ENCODE measurements at regions not wholly inside any gene's neighbourhood (a gene's known extent, or its start where the extent isn't known, plus 50 kb on each side); places are given as distances from the start of the nearest gene placed in this dataset.

DNA sequence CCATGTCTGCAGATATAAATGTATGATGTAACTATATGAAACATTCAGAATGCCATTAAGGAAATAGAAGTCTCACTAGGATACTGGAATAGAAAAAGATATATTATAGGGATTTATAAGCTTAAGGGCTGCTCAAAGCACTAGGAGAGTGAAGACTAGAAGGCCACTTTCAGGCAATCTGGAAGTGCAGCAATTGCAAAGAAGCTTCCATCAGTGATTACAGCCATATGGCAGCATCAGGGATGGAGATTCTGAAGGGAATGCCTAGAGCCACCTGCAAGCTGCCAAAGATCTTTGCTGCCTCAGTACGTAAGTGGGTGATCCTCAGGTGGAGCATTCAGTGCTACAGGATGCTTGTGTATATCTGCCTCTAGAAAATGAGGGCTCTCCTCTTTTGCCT is 796.2 kb upstream of the EPHA7 start:
- H3K4me3 ChIP-seq (ENCODE audit: control insufficient read depth in 1 of 7, extremely low read depth in 1 of 7, insufficient read depth in 4 of 7, low read depth in 2 of 7, low read length in 6 of 7): no peak overlapping the region
- H3K27me3 ChIP-seq (replicated peaks in 2 of 5; ENCODE audit: control insufficient read depth in 4 of 5, insufficient read depth in 5 of 5, low read length in 4 of 5): no peaks in the 10 kb centered on the region
- no peak for DNase-seq
- H3K36me3 ChIP-seq (ENCODE audit: control insufficient read depth in 4 of 4, insufficient read depth in 4 of 4, low read length in 3 of 4): no peaks in the 10 kb centered on the region
- no peaks in the 10 kb centered on the region for H3K9me3 ChIP-seq (ENCODE audit: control extremely low read depth in 1 of 5, control insufficient read depth in 4 of 5, insufficient read depth in 2 of 5, low read depth in 1 of 5, low read length in 4 of 5)
- no peak overlapping the region for H3K27ac ChIP-seq (ENCODE audit: insufficient read depth in 1 of 2, low read depth in 1 of 2, low read length in 2 of 2, poor library complexity in 1 of 2, severe bottlenecking in 2 of 2)
- ChIA-PET POLR2A (no interaction called here), CTCF (interaction anchor here (1.0 kb wide), 1 partner anchor 25 kb away, joined by 3 read pairs; no protein-coding TSS in a partner anchor)
- no peaks in the 10 kb centered on the region for H3K4me1 ChIP-seq (ENCODE audit: control extremely low read depth in 1 of 4, control insufficient read depth in 4 of 4, insufficient read depth in 4 of 4, low read length in 3 of 4)
- WGBS (ENCODE audit: insufficient coverage): 88% methylated on average over 1 of the region's 1 CpG

DNA sequence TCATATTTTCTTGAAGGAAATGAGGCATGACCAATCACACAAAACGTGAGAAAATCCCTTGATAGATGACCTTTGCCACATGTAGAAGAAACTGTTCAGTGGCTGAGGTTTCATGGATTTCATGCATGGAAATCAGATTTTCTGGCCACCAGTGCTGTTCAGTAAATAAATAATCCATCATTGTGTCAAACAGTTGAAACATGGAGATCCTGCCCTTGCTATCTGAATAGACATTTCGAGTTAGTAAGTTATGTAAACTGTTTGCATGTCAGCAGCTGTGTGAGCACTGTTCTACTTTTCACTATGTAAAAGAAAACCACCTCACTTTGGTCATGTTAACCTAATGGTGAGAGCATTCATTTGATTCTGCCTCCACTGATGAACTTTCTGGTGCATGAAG is 793.9 kb upstream of the EPHA7 start:
- Histone ChIP-seq H3K4me3 (ENCODE audit: control insufficient read depth in 1 of 7, extremely low read depth in 1 of 7, insufficient read depth in 4 of 7, low read depth in 2 of 7, low read length in 6 of 7) (no peak overlapping the region), H3K27me3 (replicated peaks in 2 of 5; ENCODE audit: control insufficient read depth in 4 of 5, insufficient read depth in 5 of 5, low read length in 4 of 5) (no peaks in the 10 kb centered on the region), H3K36me3 (ENCODE audit: control insufficient read depth in 4 of 4, insufficient read depth in 4 of 4, low read length in 3 of 4) (no peaks in the 10 kb centered on the region), H3K27ac (ENCODE audit: insufficient read depth in 1 of 2, low read depth in 1 of 2, low read length in 2 of 2, poor library complexity in 1 of 2, severe bottlenecking in 2 of 2) (no peak overlapping the region), H3K9me3 (ENCODE audit: control extremely low read depth in 1 of 5, control insufficient read depth in 4 of 5, insufficient read depth in 2 of 5, low read depth in 1 of 5, low read length in 4 of 5) (no peaks in the 10 kb centered on the region), H3K4me1 (ENCODE audit: control extremely low read depth in 1 of 4, control insufficient read depth in 4 of 4, insufficient read depth in 4 of 4, low read length in 3 of 4) (no peaks in the 10 kb centered on the region)
- DNase-seq: no peak
- ChIA-PET CTCF (no interaction called here), POLR2A (no interaction called here)
- 56% methylated on average over 1 of the region's 2 CpGs for WGBS (ENCODE audit: insufficient coverage)

DNA sequence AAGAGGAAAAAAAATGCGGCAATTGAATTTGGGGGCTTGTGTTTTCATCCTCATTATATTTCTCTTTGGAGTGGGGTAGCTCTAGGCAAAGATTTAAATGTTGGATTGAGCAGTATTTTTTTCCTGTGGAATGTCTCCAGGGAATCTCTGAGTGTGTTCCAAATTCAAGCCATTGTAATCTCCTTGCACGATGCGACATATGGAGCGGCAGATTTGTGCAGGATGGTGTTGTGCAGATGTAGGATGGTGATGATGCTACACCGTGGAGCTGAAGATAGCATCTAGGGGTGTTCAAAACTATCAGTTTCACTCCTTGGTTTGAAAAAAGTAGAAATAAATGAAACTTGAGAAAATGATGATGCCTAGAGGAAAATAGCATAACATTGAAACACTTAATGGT is 777.5 kb upstream of the EPHA7 start:
- no peak overlapping the region for H3K27ac ChIP-seq (ENCODE audit: insufficient read depth in 1 of 2, low read depth in 1 of 2, low read length in 2 of 2, poor library complexity in 1 of 2, severe bottlenecking in 2 of 2)
- POLR2A ChIA-PET: no interaction called here
- 97% methylated on average over 4 of the region's 5 CpGs for WGBS (ENCODE audit: insufficient coverage)
- no peaks in the 10 kb centered on the region for H3K27me3 ChIP-seq (replicated peaks in 2 of 5; ENCODE audit: control insufficient read depth in 4 of 5, insufficient read depth in 5 of 5, low read length in 4 of 5)
- no peaks in the 10 kb centered on the region for H3K9me3 ChIP-seq (ENCODE audit: control extremely low read depth in 1 of 5, control insufficient read depth in 4 of 5, insufficient read depth in 2 of 5, low read depth in 1 of 5, low read length in 4 of 5)
- H3K4me1 ChIP-seq (ENCODE audit: control extremely low read depth in 1 of 4, control insufficient read depth in 4 of 4, insufficient read depth in 4 of 4, low read length in 3 of 4): no peaks in the 10 kb centered on the region
- no peaks in the 10 kb centered on the region for H3K36me3 ChIP-seq (ENCODE audit: control insufficient read depth in 4 of 4, insufficient read depth in 4 of 4, low read length in 3 of 4)
- DNase-seq: no peak
- CTCF ChIA-PET: no interaction called here
- H3K4me3 ChIP-seq (ENCODE audit: control insufficient read depth in 1 of 7, extremely low read depth in 1 of 7, insufficient read depth in 4 of 7, low read depth in 2 of 7, low read length in 6 of 7): no peak overlapping the region

DNA sequence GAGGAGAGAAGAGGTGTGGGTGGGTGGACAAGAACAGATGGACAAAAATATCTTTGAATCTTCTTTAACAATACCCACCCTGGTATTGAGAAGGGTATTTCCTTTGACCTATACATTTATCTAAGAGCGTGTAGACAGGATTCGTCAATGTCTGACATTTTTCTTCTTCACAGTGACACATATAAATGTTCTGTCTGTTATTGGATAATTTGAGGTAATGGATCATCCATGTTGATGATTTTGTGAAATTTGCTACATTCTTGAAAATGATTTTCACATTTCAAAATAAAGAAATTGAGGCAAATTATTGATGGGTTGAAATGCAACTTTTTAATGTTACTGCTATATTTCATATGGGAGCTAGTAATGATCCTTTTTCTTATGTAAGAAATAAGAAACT is 770.7 kb upstream of the EPHA7 start:
- Histone ChIP-seq H3K27ac (ENCODE audit: insufficient read depth in 1 of 2, low read depth in 1 of 2, low read length in 2 of 2, poor library complexity in 1 of 2, severe bottlenecking in 2 of 2) (no peak overlapping the region), H3K4me1 (ENCODE audit: control extremely low read depth in 1 of 4, control insufficient read depth in 4 of 4, insufficient read depth in 4 of 4, low read length in 3 of 4) (no peaks in the 10 kb centered on the region), H3K4me3 (ENCODE audit: control insufficient read depth in 1 of 7, extremely low read depth in 1 of 7, insufficient read depth in 4 of 7, low read depth in 2 of 7, low read length in 6 of 7) (no peak overlapping the region), H3K9me3 (ENCODE audit: control extremely low read depth in 1 of 5, control insufficient read depth in 4 of 5, insufficient read depth in 2 of 5, low read depth in 1 of 5, low read length in 4 of 5) (no peaks in the 10 kb centered on the region), H3K36me3 (ENCODE audit: control insufficient read depth in 4 of 4, insufficient read depth in 4 of 4, low read length in 3 of 4) (no peaks in the 10 kb centered on the region), H3K27me3 (replicated peaks in 2 of 5; ENCODE audit: control insufficient read depth in 4 of 5, insufficient read depth in 5 of 5, low read length in 4 of 5) (no peaks in the 10 kb centered on the region)
- DNase-seq: no peak
- ChIA-PET POLR2A (no interaction called here), CTCF (no interaction called here)
- no CpG with 5 or more reads among the region's 2 CpGs for WGBS (ENCODE audit: insufficient coverage)

DNA sequence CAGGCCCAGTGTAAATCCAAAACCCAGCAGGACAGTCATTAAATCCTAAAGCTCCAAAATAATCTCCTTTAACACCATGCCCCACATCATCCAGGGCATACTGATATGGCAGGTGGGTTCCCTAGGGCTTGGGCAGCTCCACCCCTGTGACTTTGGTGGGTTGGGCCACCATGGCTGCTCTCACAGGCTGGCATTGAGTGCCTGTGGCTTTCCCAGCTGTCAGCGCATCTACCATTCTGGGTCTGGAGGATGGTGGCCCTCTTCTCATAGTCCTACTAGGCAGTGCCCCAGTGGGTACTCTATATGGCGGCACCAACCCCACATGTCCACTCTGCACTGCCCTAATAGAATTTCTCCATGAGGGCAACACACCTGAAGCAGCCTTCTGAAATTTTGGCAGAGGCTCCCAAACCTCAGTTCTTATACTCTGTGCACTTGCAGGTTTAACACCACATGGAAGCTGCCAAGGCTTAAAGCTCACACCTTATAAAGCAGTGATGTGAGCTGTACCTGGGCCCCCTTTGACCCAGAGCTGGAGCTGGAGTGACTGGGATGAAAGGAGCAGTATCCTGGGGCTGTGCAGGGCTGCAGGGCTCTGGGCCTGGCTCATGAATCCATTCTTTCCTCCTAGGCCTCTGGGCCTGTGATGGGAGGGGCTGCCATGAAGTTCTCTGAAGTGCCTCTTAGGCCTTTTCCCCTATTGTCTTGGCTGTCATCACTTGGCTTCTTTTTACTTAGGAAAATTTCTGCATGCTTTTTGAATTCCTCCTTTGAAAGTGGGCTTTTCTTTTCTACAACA is 765.5 kb upstream of the EPHA7 start:
- H3K27me3 ChIP-seq (replicated peaks in 2 of 5; ENCODE audit: control insufficient read depth in 4 of 5, insufficient read depth in 5 of 5, low read length in 4 of 5): no peaks in the 10 kb centered on the region
- WGBS (ENCODE audit: insufficient coverage): 100% methylated on average over 2 of the region's 2 CpGs
- H3K27ac ChIP-seq (ENCODE audit: insufficient read depth in 1 of 2, low read depth in 1 of 2, low read length in 2 of 2, poor library complexity in 1 of 2, severe bottlenecking in 2 of 2): no peak overlapping the region
- DNase-seq: no peak
- no peak overlapping the region for H3K4me3 ChIP-seq (ENCODE audit: control insufficient read depth in 1 of 7, extremely low read depth in 1 of 7, insufficient read depth in 4 of 7, low read depth in 2 of 7, low read length in 6 of 7)
- H3K9me3 ChIP-seq (ENCODE audit: control extremely low read depth in 1 of 5, control insufficient read depth in 4 of 5, insufficient read depth in 2 of 5, low read depth in 1 of 5, low read length in 4 of 5): peaks cover 0 to 2% (median 0%) of the 10 kb centered on the region in 5 experiments
- H3K4me1 ChIP-seq (ENCODE audit: control extremely low read depth in 1 of 4, control insufficient read depth in 4 of 4, insufficient read depth in 4 of 4, low read length in 3 of 4): no peaks in the 10 kb centered on the region
- POLR2A ChIA-PET: no interaction called here
- H3K36me3 ChIP-seq (ENCODE audit: control insufficient read depth in 4 of 4, insufficient read depth in 4 of 4, low read length in 3 of 4): no peaks in the 10 kb centered on the region
- CTCF ChIA-PET: no interaction called here

DNA sequence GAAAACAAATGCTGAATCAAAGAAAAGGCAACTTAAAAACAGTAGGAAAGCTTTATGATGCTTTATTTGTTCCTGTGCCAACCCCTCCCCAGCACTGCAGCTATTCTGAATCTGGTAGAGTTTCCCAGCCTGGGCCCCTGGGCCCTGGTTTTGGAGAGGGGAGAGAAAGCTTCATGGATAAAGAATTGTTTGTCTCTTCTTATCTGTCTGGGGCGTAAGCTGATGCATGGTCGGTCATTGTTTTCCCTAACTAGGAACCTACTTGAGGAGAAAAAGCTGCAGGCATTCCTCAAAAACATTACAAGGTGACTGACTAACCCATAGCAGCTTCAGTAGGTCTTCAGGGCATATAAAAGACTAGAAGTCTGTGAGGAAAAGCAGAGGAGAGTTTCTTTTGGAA is 758.1 kb upstream of the EPHA7 start:
- no peaks in the 10 kb centered on the region for H3K4me1 ChIP-seq (ENCODE audit: control extremely low read depth in 1 of 4, control insufficient read depth in 4 of 4, insufficient read depth in 4 of 4, low read length in 3 of 4)
- H3K27me3 ChIP-seq (replicated peaks in 2 of 5; ENCODE audit: control insufficient read depth in 4 of 5, insufficient read depth in 5 of 5, low read length in 4 of 5): no peaks in the 10 kb centered on the region
- no peak overlapping the region for H3K4me3 ChIP-seq (ENCODE audit: control insufficient read depth in 1 of 7, extremely low read depth in 1 of 7, insufficient read depth in 4 of 7, low read depth in 2 of 7, low read length in 6 of 7)
- DNase-seq: no peak
- CTCF ChIA-PET: no interaction called here
- POLR2A ChIA-PET: no interaction called here
- H3K27ac ChIP-seq (ENCODE audit: insufficient read depth in 1 of 2, low read depth in 1 of 2, low read length in 2 of 2, poor library complexity in 1 of 2, severe bottlenecking in 2 of 2): no peak overlapping the region
- H3K36me3 ChIP-seq (ENCODE audit: control insufficient read depth in 4 of 4, insufficient read depth in 4 of 4, low read length in 3 of 4): no peaks in the 10 kb centered on the region
- WGBS (ENCODE audit: insufficient coverage): 69% methylated on average over 2 of the region's 2 CpGs
- no peaks in the 10 kb centered on the region for H3K9me3 ChIP-seq (ENCODE audit: control extremely low read depth in 1 of 5, control insufficient read depth in 4 of 5, insufficient read depth in 2 of 5, low read depth in 1 of 5, low read length in 4 of 5)

DNA sequence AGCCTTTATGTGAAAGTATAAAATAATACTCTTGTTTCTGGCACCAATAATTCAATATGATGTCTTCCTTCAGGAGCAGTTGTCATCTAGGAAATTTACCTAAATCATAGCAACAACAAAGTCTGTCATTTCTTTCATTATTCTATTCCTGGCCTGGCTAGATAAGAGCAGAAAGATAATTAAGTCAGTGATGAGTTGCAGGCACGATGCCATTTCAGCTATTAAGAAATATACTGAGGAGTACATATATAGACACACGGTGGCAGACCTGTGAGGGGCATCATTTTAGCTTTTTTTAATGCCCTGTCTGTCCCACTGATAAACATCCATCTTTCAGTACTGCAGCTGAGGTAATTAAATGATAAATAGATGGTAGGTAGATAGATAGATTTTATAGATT is 756.1 kb upstream of the EPHA7 start:
- Histone ChIP-seq H3K27ac (ENCODE audit: insufficient read depth in 1 of 2, low read depth in 1 of 2, low read length in 2 of 2, poor library complexity in 1 of 2, severe bottlenecking in 2 of 2) (no peak overlapping the region), H3K27me3 (replicated peaks in 2 of 5; ENCODE audit: control insufficient read depth in 4 of 5, insufficient read depth in 5 of 5, low read length in 4 of 5) (no peaks in the 10 kb centered on the region), H3K4me3 (ENCODE audit: control insufficient read depth in 1 of 7, extremely low read depth in 1 of 7, insufficient read depth in 4 of 7, low read depth in 2 of 7, low read length in 6 of 7) (no peak overlapping the region), H3K36me3 (ENCODE audit: control insufficient read depth in 4 of 4, insufficient read depth in 4 of 4, low read length in 3 of 4) (no peaks in the 10 kb centered on the region), H3K4me1 (ENCODE audit: control extremely low read depth in 1 of 4, control insufficient read depth in 4 of 4, insufficient read depth in 4 of 4, low read length in 3 of 4) (no peaks in the 10 kb centered on the region), H3K9me3 (ENCODE audit: control extremely low read depth in 1 of 5, control insufficient read depth in 4 of 5, insufficient read depth in 2 of 5, low read depth in 1 of 5, low read length in 4 of 5) (no peaks in the 10 kb centered on the region)
- POLR2A ChIA-PET: no interaction called here
- no peak for DNase-seq
- CTCF ChIA-PET: no interaction called here
- 100% methylated on average over 2 of the region's 2 CpGs for WGBS (ENCODE audit: insufficient coverage)

All from common myeloid progenitor, CD34-positive (primary cell).